ENCODE measurements at regions not wholly inside any gene's neighbourhood (a gene's known extent, or its start where the extent isn't known, plus 50 kb on each side); places are given as distances from the start of the nearest gene placed in this dataset.

DNA sequence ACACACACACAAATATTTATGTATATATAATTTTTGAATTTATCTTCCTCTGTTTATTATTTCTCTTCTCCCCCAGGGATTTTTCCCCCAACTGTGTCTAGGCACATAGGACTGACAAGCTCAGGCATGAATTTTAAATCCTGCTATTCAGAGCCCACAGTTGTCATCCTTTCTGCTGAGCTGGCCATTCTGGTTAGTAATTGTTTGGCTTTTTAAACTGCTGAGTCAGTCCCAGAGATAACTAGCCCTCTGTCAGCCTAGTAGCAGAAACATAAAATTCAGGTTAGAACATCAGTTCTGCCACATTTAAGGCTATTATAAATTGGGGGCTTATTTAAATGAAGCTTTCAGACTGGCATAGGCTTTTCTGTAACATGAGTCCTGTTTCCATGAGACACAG, 151.7 kb upstream of the MAOA start:
- no peak for DNase-seq (ENCODE audit: low spot score)
- Mint-ChIP-seq H3K9me3 (ENCODE audit: low read depth) (no peaks in the 10 kb centered on the region), H3K4me1 (ENCODE audit: low read depth) (no peaks in the 10 kb centered on the region), H3K36me3 (ENCODE audit: low read depth) (no peaks in the 10 kb centered on the region), H3K27ac (ENCODE audit: unreplicated experiment) (no peak overlapping the region), H3K4me3 (ENCODE audit: unreplicated experiment) (no peak overlapping the region), H3K27me3 (ENCODE audit: low read depth) (no peaks in the 10 kb centered on the region)
- no peak for TF ChIP-seq CTCF (IDR thresholded peaks at IDR 0.05)

DNA sequence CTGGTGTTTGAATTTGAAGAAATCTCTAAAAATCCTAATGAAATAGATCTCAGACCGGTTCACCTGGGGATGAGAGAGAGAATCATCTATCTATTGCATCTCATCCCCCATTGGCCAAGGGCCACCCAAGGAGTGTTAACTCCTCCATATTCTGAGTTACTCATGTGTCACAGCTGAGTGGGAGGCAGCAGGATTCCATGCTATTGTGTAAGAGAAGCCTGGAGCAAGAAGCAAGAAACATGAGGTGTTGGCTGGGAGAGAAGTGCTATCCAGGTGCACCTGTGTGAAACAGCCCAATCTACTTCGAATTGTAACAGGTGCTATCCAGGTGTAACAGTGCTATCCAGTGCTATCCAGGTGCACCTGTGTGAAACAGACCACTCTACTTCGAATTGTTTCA, 150.3 kb upstream of the MAOA start:
- TF ChIP-seq CTCF (IDR thresholded peaks at IDR 0.05), result no peak
- Mint-ChIP-seq H3K4me1 (ENCODE audit: low read depth) (no peaks in the 10 kb centered on the region), H3K36me3 (ENCODE audit: low read depth) (no peaks in the 10 kb centered on the region), H3K27me3 (ENCODE audit: low read depth) (no peaks in the 10 kb centered on the region), H3K27ac (ENCODE audit: unreplicated experiment) (no peak overlapping the region), H3K4me3 (ENCODE audit: unreplicated experiment) (no peak overlapping the region), H3K9me3 (ENCODE audit: low read depth) (no peaks in the 10 kb centered on the region)
- no peak for DNase-seq (ENCODE audit: low spot score)

GRCh38 chrX:43508694-43509093, 147.4 kb upstream of the MAOA start:
- H3K9me3 Mint-ChIP-seq (ENCODE audit: low read depth), result no peaks in the 10 kb centered on the region
- no peak for DNase-seq (ENCODE audit: low spot score)
- H3K4me3 Mint-ChIP-seq (ENCODE audit: unreplicated experiment), result no peak overlapping the region
- H3K36me3 Mint-ChIP-seq (ENCODE audit: low read depth), result no peaks in the 10 kb centered on the region
- no peak overlapping the region for H3K27ac Mint-ChIP-seq (ENCODE audit: unreplicated experiment)
- no peaks in the 10 kb centered on the region for H3K4me1 Mint-ChIP-seq (ENCODE audit: low read depth)
- no peaks in the 10 kb centered on the region for H3K27me3 Mint-ChIP-seq (ENCODE audit: low read depth)
- no peak for TF ChIP-seq CTCF (IDR thresholded peaks at IDR 0.05)

GRCh38 chrX:43510209-43510608, 145.9 kb upstream of the MAOA start:
- TF ChIP-seq CTCF (IDR thresholded peaks at IDR 0.05), result no peak
- H3K27me3 Mint-ChIP-seq (ENCODE audit: low read depth), result no peaks in the 10 kb centered on the region
- H3K36me3 Mint-ChIP-seq (ENCODE audit: low read depth), result no peaks in the 10 kb centered on the region
- no peak overlapping the region for H3K27ac Mint-ChIP-seq (ENCODE audit: unreplicated experiment)
- no peaks in the 10 kb centered on the region for H3K4me1 Mint-ChIP-seq (ENCODE audit: low read depth)
- no peak overlapping the region for H3K4me3 Mint-ChIP-seq (ENCODE audit: unreplicated experiment)
- no peak for DNase-seq (ENCODE audit: low spot score)
- no peaks in the 10 kb centered on the region for H3K9me3 Mint-ChIP-seq (ENCODE audit: low read depth)

DNA sequence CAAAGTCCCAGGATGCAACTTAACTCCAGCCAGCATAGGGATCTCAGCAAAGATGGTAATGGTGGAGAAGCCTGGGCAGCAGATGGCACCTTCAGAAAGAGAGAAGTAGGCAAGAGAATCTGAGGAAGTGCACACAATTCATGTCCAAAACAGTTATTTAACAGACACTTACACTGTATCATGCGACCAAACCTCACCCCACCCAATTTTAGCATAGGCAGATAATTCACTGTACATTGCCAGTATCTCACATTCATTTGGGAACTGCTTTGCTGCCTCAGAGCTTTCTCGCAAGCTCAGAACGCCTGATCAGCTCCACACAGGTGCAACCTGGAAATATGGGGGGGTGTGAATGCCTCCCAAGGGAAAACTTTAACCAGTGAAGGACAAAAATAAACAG, 143.0 kb upstream of the MAOA start:
- H3K4me3 Mint-ChIP-seq (ENCODE audit: unreplicated experiment), result no peak overlapping the region
- no peaks in the 10 kb centered on the region for H3K36me3 Mint-ChIP-seq (ENCODE audit: low read depth)
- no peak for TF ChIP-seq CTCF (IDR thresholded peaks at IDR 0.05)
- no peak overlapping the region for H3K27ac Mint-ChIP-seq (ENCODE audit: unreplicated experiment)
- H3K4me1 Mint-ChIP-seq (ENCODE audit: low read depth), result no peaks in the 10 kb centered on the region
- no peaks in the 10 kb centered on the region for H3K9me3 Mint-ChIP-seq (ENCODE audit: low read depth)
- no peak for DNase-seq (ENCODE audit: low spot score)
- no peaks in the 10 kb centered on the region for H3K27me3 Mint-ChIP-seq (ENCODE audit: low read depth)

All from chondrocyte (in vitro differentiated cells).